Body of pancreas (tissue), 4 donors: ENCODE measurements at regions not wholly inside any gene's neighbourhood (a gene's known extent, or its start where the extent isn't known, plus 50 kb on each side); places are given as distances from the start of the nearest gene placed in this dataset.
A peak's percentile ranks its signal among the peaks of the same experiment; 100 is the strongest.

ENCODE experiments used
- ATAC-seq: fragments of 150-250 bp; one replicate; pipeline ENCODE4 v1.9.1; 2016
- DNase-seq, 4 donors: peaks; one replicate each; pipeline ENCODE4 v3.0.0-alpha.2; 2019
- H3K27ac ChIP-seq, 4 donors: fragments of 200-600 bp; sonication (generic); 1 replicate in 3 of 4; 2 replicates in 1 of 4; pipeline versions ENCODE4 v1.5.1 to v1.6.1; 2016 to 2019; ENCODE audit warnings: mild to moderate bottlenecking in 1 of 4, mixed read lengths in 1 of 4, moderate library complexity in 1 of 4
- H3K27me3 ChIP-seq, 2 donors: fragments of 200-600 bp; sonication (generic); one replicate each; pipeline ENCODE4 v1.6.0; 2016; ENCODE audit warnings: mild to moderate bottlenecking in 1 of 2
- H3K36me3 ChIP-seq, 2 donors: fragments of 200-600 bp; sonication (generic); replicated peaks in 1 of 2; 2 replicates each; pipeline ENCODE4 v1.5.1; 2016; ENCODE audit warnings: low read depth in 2 of 2; ENCODE audit not compliant: insufficient read depth in 1 of 2
- H3K4me1 ChIP-seq: fragments of 200-600 bp; sonication (generic); one replicate; pipeline ENCODE4 v1.6.0; 2016
- H3K4me3 ChIP-seq, 2 donors: fragments of 200-600 bp; sonication (generic); 1 replicate in 1 of 2; 2 replicates in 1 of 2; pipeline ENCODE4 v1.5.1; 2016 to 2019
- H3K9me3 ChIP-seq, 3 donors: fragments of 200-600 bp; sonication (generic); 1 replicate in 2 of 3; 2 replicates in 1 of 3; pipeline ENCODE4 v1.5.1; 2016
- CTCF ChIP-seq, 7 experiments: fragments of 450-650 bp in 4 of 7; fragments of 200-600 bp in 3 of 7; sonication (generic) in 3 of 7; IDR thresholded peaks; one replicate each; pipeline ENCODE4 v1.5.1; 2016 to 2019; ENCODE audit warnings: antibody characterized with exemption in 7 of 7
- POLR2A ChIP-seq, 3 donors: fragments of 450-650 bp; IDR thresholded peaks; one replicate each; pipeline ENCODE4 v1.6.1; 2016; ENCODE audit warnings: antibody characterized with exemption in 3 of 3, mild to moderate bottlenecking in 2 of 3
- WGBS, 2 donors: methylation state at CpG; one replicate each; pipeline ENCODE4 v1.1.5; 2017; 5-methylcytosine and 5-hydroxymethylcytosine counted together
- intact Hi-C: fragments of 100-400 bp; cut with DNase I; formaldehyde crosslinking; loops from one replicate; pipeline ENCODE4 v1.15.1; 2023

GRCh38 chr4:14644580-14645282 is 357.6 kb upstream of the CPEB2 start:
- Histone ChIP-seq H3K4me1 (peaks cover 12% of the 10 kb centered on the region), H3K36me3 (no peaks in the 10 kb centered on the region), H3K27me3 (no peaks in the 10 kb centered on the region), H3K4me3 (no peak overlapping the region), H3K27ac (peak overlapping the region in 2 of 4 donors; percentile 23 to 34), H3K9me3 (no peaks in the 10 kb centered on the region)
- DNase-seq = peak in 2 of 4 donors; percentile 38 to 41
- intact Hi-C loops = no loop called here
- WGBS, 2 donors = 38 to 41% methylated on average over 5 of the region's 5 CpGs
- TF ChIP-seq CTCF (IDR thresholded peaks at IDR 0.05) = no peak
- TF ChIP-seq POLR2A (IDR thresholded peaks at IDR 0.05) = no peak
- peak; percentile 88 for ATAC-seq

GRCh38 chr4:14646831-14647230 is 355.4 kb upstream of the CPEB2 start:
- WGBS, 2 donors = 94 to 97% methylated on average over 1 of the region's 1 CpG
- H3K27ac ChIP-seq = no peak overlapping the region
- TF ChIP-seq CTCF (IDR thresholded peaks at IDR 0.05) (no peak), POLR2A (IDR thresholded peaks at IDR 0.05) (no peak)
- no peaks in the 10 kb centered on the region for H3K9me3 ChIP-seq
- intact Hi-C loops = no loop called here
- ATAC-seq (no peak), DNase-seq (no peak)
- peaks cover 12% of the 10 kb centered on the region for H3K4me1 ChIP-seq
- no peak overlapping the region for H3K4me3 ChIP-seq
- H3K36me3 ChIP-seq = no peaks in the 10 kb centered on the region
- no peaks in the 10 kb centered on the region for H3K27me3 ChIP-seq

- intact Hi-C loops = no loop called here
- no peaks in the 10 kb centered on the region for H3K27me3 ChIP-seq
- H3K36me3 ChIP-seq = no peaks in the 10 kb centered on the region
- no peak for ATAC-seq
- no peak overlapping the region for H3K4me3 ChIP-seq
- H3K27ac ChIP-seq = no peak overlapping the region
- DNase-seq = no peak
- no peak for TF ChIP-seq POLR2A (IDR thresholded peaks at IDR 0.05)
- no peak for TF ChIP-seq CTCF (IDR thresholded peaks at IDR 0.05)
- H3K4me1 ChIP-seq = peaks cover 5% of the 10 kb centered on the region
- WGBS, 2 donors = 91 to 95% methylated on average over 2 of the region's 2 CpGs
- H3K9me3 ChIP-seq = no peaks in the 10 kb centered on the region
Observed at GRCh38 chr4:14650127-14650526, 352.2 kb upstream of the CPEB2 start.

GRCh38 chr4:14652522-14652921 is 349.8 kb upstream of the CPEB2 start:
- no peaks in the 10 kb centered on the region for H3K36me3 ChIP-seq
- intact Hi-C loops = no loop called here

More at GRCh38 chr4:14652522-14652921, 349.8 kb upstream of the CPEB2 start:
- TF ChIP-seq CTCF (IDR thresholded peaks at IDR 0.05) = no peak
- TF ChIP-seq POLR2A (IDR thresholded peaks at IDR 0.05) = no peak
- DNase-seq (no peak), ATAC-seq (no peak)
- WGBS, 2 donors = 22 to 29% methylated on average over 2 of the region's 2 CpGs
- H3K27me3 ChIP-seq = no peaks in the 10 kb centered on the region
- H3K27ac ChIP-seq = no peak overlapping the region
- no peaks in the 10 kb centered on the region for H3K9me3 ChIP-seq
- H3K4me1 ChIP-seq = no peaks in the 10 kb centered on the region
- H3K4me3 ChIP-seq = no peak overlapping the region
